DOHH2 (cell line): ENCODE measurements at regions not wholly inside any gene's neighbourhood (a gene's known extent, or its start where the extent isn't known, plus 50 kb on each side); places are given as distances from the start of the nearest gene placed in this dataset.

ENCODE experiments used
- EZH2phosphoT487 ChIP-seq: fragments of 200-600 bp; sonication (generic); IDR thresholded peaks from 2 replicates; pipeline ENCODE4 v1.6.1; 2017; ENCODE audit warnings: borderline replicate concordance, mild to moderate bottlenecking, antibody characterized with exemption, low read length, moderate library complexity, mixed read lengths
- TF ChIP-seq, protein P1 (sequence below): fragments of 200-600 bp; sonication (generic); IDR thresholded peaks from one replicate; pipeline ENCODE4 v1.5.1; 2014; ENCODE audit warnings: antibody characterized with exemption, mild to moderate bottlenecking, low read depth, low read length; ENCODE audit not compliant: poor library complexity, severe bottlenecking

DNA sequence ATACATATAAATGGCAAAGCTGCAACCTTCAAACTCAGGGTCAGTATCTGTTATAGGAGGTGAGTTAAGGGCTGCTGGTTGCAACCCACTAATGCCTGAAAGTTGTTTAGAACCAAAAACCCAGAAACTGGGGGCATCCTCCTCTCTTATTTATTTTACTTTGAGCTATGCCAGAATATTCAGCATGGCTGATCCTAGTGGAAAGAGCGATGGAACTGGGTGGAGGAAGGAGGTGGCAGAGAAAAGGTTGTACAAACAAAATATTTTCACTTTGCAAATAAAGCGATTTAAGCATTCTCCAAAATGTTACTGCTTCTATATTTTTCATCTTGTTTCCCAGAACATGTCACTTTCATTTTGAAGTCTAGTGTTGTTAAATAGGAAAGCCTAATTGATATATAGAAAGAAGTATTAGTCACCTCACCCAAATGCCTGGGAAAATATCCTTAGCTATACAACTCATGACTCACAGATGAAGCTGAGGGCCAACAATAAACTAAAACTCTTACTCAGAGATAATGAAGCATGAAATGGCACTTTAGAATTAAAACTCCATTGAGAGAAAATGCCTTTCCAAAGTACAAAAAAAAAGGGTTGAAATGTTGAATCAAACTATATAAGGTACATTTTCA lies 251.4 kb upstream of the UBE2E3 start:
- TF ChIP-seq, protein P1, sequence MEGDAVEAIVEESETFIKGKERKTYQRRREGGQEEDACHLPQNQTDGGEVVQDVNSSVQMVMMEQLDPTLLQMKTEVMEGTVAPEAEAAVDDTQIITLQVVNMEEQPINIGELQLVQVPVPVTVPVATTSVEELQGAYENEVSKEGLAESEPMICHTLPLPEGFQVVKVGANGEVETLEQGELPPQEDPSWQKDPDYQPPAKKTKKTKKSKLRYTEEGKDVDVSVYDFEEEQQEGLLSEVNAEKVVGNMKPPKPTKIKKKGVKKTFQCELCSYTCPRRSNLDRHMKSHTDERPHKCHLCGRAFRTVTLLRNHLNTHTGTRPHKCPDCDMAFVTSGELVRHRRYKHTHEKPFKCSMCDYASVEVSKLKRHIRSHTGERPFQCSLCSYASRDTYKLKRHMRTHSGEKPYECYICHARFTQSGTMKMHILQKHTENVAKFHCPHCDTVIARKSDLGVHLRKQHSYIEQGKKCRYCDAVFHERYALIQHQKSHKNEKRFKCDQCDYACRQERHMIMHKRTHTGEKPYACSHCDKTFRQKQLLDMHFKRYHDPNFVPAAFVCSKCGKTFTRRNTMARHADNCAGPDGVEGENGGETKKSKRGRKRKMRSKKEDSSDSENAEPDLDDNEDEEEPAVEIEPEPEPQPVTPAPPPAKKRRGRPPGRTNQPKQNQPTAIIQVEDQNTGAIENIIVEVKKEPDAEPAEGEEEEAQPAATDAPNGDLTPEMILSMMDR, result no peak
- TF ChIP-seq EZH2phosphoT487, result no peak
